GM23338 (cell line): ENCODE measurements at regions not wholly inside any gene's neighbourhood (a gene's known extent, or its start where the extent isn't known, plus 50 kb on each side); places are given as distances from the start of the nearest gene placed in this dataset.
A peak's percentile ranks its signal among the peaks of the same experiment; 100 is the strongest.

ENCODE experiments used
- CTCF ChIP-seq, 2 experiments: fragments of 200-600 bp in 1 of 2; sonication (generic) in 1 of 2; conservative IDR thresholded peaks; 2 replicates each; pipeline versions ENCODE4 v1.5.1 to v1.6.1; 2016 to 2017; ENCODE audit warnings: antibody characterized with exemption in 2 of 2, low read depth in 2 of 2, mild to moderate bottlenecking in 2 of 2, moderate library complexity in 1 of 2
- EZH2 ChIP-seq: fragments of 200-600 bp; sonication (generic); IDR thresholded peaks from one replicate; pipeline ENCODE4 v1.8.0; 2017; ENCODE audit warnings: antibody characterized with exemption, mild to moderate bottlenecking, low read depth; ENCODE audit not compliant: unreplicated experiment

GRCh38 chr6:134730013-134730412 is 219.9 kb downstream of the ALDH8A1 start:
- TF ChIP-seq CTCF (conservative IDR thresholded peaks at IDR 0.05; ENCODE audit: low read depth in 2 of 2) (peak; percentile 17 to 48; a peak in 3 of 4 replicates), EZH2 (no peak)
